Effector memory CD8-positive, alpha-beta T cell (primary cell): ENCODE measurements at regions not wholly inside any gene's neighbourhood (a gene's known extent, or its start where the extent isn't known, plus 50 kb on each side); places are given as distances from the start of the nearest gene placed in this dataset.
"Not testable (repeated sequence)": the region's sequence is repeated elsewhere in the genome, so short reads cannot be mapped to it uniquely, and the experiment has no call there.

Experiments
- ATAC-seq: fragments of 150-1000 bp; cut with Tn5 transposase; replicated peaks from 2 replicates; pipeline ENCODE4 v1.10.0; 2021; ENCODE audit warnings: mild to moderate bottlenecking, moderate library complexity
- DNase-seq, 3 experiments: peaks; one replicate each; pipeline ENCODE4 v3.0.0; 2021
- H3K27ac Mint-ChIP-seq, 2 donors: one replicate each; pipeline ENCODE4 v1.8.0; 2022; ENCODE audit warnings: mild to moderate bottlenecking in 2 of 2, mixed read lengths in 2 of 2, moderate library complexity in 2 of 2
- H3K27me3 Mint-ChIP-seq, 2 donors: one replicate each; pipeline ENCODE4 v1.8.0; 2022; ENCODE audit warnings: mixed read lengths in 2 of 2
- H3K36me3 Mint-ChIP-seq: one replicate; pipeline ENCODE4 v1.8.0; 2022; ENCODE audit warnings: mild to moderate bottlenecking, moderate library complexity, mixed read lengths; ENCODE audit not compliant: insufficient read depth
- H3K4me1 Mint-ChIP-seq, 2 donors: one replicate each; pipeline ENCODE4 v1.8.0; 2022; ENCODE audit warnings: low read depth in 2 of 2, mixed read lengths in 2 of 2
- H3K4me3 Mint-ChIP-seq, 2 donors: one replicate each; pipeline ENCODE4 v1.8.0; 2022; ENCODE audit warnings: mild to moderate bottlenecking in 2 of 2, mixed read lengths in 2 of 2, moderate library complexity in 2 of 2
- H3K9me3 Mint-ChIP-seq, 2 donors: one replicate each; pipeline ENCODE4 v1.8.0; 2022; ENCODE audit warnings: mixed read lengths in 2 of 2

- Mint-ChIP-seq H3K4me1 (no peaks in the 10 kb centered on the region), H3K36me3 (no peaks in the 10 kb centered on the region), H3K27ac (no peak overlapping the region), H3K9me3 (no peaks in the 10 kb centered on the region), H3K4me3 (no peak overlapping the region), H3K27me3 (peaks cover 24 to 49% of the 10 kb centered on the region in 2 donors)
- ATAC-seq (no peak), DNase-seq (no peak)
These were observed 403.6 kb upstream of the MAF start for GRCh38 chr16:80004113-80004512.

GRCh38 chr16:80002261-80002660, 401.7 kb upstream of the MAF start:
- Mint-ChIP-seq H3K36me3 (no peaks in the 10 kb centered on the region), H3K27ac (no peak overlapping the region), H3K27me3 (peaks cover 24 to 49% of the 10 kb centered on the region in 2 donors), H3K9me3 (no peaks in the 10 kb centered on the region), H3K4me1 (no peaks in the 10 kb centered on the region), H3K4me3 (no peak overlapping the region)
- ATAC-seq (no peak), DNase-seq (no peak)

GRCh38 chr16:79998143-79998542, 397.6 kb upstream of the MAF start:
- no peaks in the 10 kb centered on the region for H3K4me1 Mint-ChIP-seq
- no peaks in the 10 kb centered on the region for H3K9me3 Mint-ChIP-seq
- no peak for DNase-seq
- no peak overlapping the region for H3K4me3 Mint-ChIP-seq
- no peak overlapping the region for H3K27ac Mint-ChIP-seq
- no peaks in the 10 kb centered on the region for H3K36me3 Mint-ChIP-seq
- no peak for ATAC-seq
- peaks cover 23 to 34% of the 10 kb centered on the region in 2 donors for H3K27me3 Mint-ChIP-seq

- DNase-seq (no peak), ATAC-seq (no peak)
- Mint-ChIP-seq H3K27ac (no peak overlapping the region), H3K27me3 (peaks cover 25 to 32% of the 10 kb centered on the region in 2 donors), H3K9me3 (no peaks in the 10 kb centered on the region), H3K4me3 (no peak overlapping the region), H3K4me1 (no peaks in the 10 kb centered on the region), H3K36me3 (no peaks in the 10 kb centered on the region)
These were observed 396.7 kb upstream of the MAF start for GRCh38 chr16:79997257-79997656.

GRCh38 chr16:79996321-79996720, 395.8 kb upstream of the MAF start:
- Mint-ChIP-seq H3K27me3 (peaks cover 22 to 32% of the 10 kb centered on the region in 2 donors), H3K4me1 (no peaks in the 10 kb centered on the region), H3K9me3 (no peaks in the 10 kb centered on the region), H3K27ac (no peak overlapping the region), H3K36me3 (no peaks in the 10 kb centered on the region), H3K4me3 (no peak overlapping the region)
- no peak for DNase-seq
- no peak for ATAC-seq

GRCh38 chr16:79995315-79995714, 394.8 kb upstream of the MAF start:
- H3K27me3 Mint-ChIP-seq = peaks cover 16 to 24% of the 10 kb centered on the region in 2 donors
- no peak for DNase-seq
- no peak overlapping the region for H3K4me3 Mint-ChIP-seq
- H3K4me1 Mint-ChIP-seq = no peaks in the 10 kb centered on the region
- no peaks in the 10 kb centered on the region for H3K9me3 Mint-ChIP-seq
- H3K27ac Mint-ChIP-seq = no peak overlapping the region
- no peak for ATAC-seq
- H3K36me3 Mint-ChIP-seq = no peaks in the 10 kb centered on the region

GRCh38 chr16:79994418-79994817, 393.9 kb upstream of the MAF start:
- no peak for DNase-seq
- Mint-ChIP-seq H3K27me3 (peaks cover 14 to 23% of the 10 kb centered on the region in 2 donors), H3K27ac (no peak overlapping the region), H3K36me3 (no peaks in the 10 kb centered on the region), H3K4me3 (no peak overlapping the region), H3K4me1 (no peaks in the 10 kb centered on the region), H3K9me3 (no peaks in the 10 kb centered on the region)
- ATAC-seq = no peak

GRCh38 chr16:79993629-79994209, 393.2 kb upstream of the MAF start:
- Mint-ChIP-seq H3K36me3 (no peaks in the 10 kb centered on the region), H3K4me3 (no peak overlapping the region), H3K27me3 (peaks cover 14 to 23% of the 10 kb centered on the region in 2 donors), H3K4me1 (no peaks in the 10 kb centered on the region), H3K27ac (no peak overlapping the region), H3K9me3 (no peaks in the 10 kb centered on the region)
- no peak for DNase-seq
- ATAC-seq = no peak

- ATAC-seq (no peak), DNase-seq (no peak)
- peaks cover 14 to 23% of the 10 kb centered on the region in 2 donors for H3K27me3 Mint-ChIP-seq
- H3K4me3 Mint-ChIP-seq = no peak overlapping the region
- no peaks in the 10 kb centered on the region for H3K4me1 Mint-ChIP-seq
- H3K27ac Mint-ChIP-seq = no peak overlapping the region
- H3K36me3 Mint-ChIP-seq = no peaks in the 10 kb centered on the region
- no peaks in the 10 kb centered on the region for H3K9me3 Mint-ChIP-seq
These were observed 391.4 kb upstream of the MAF start for GRCh38 chr16:79991969-79992368.

- H3K27me3 Mint-ChIP-seq = peaks cover 6 to 16% of the 10 kb centered on the region in 2 donors
- H3K27ac Mint-ChIP-seq = no peak overlapping the region
- DNase-seq = no peak
- ATAC-seq = no peak
- no peak overlapping the region for H3K4me3 Mint-ChIP-seq
- no peaks in the 10 kb centered on the region for H3K4me1 Mint-ChIP-seq
- H3K36me3 Mint-ChIP-seq = no peaks in the 10 kb centered on the region
- no peaks in the 10 kb centered on the region for H3K9me3 Mint-ChIP-seq
These were observed 388.2 kb upstream of the MAF start for GRCh38 chr16:79988721-79989220.

- Mint-ChIP-seq H3K4me3 (no peak overlapping the region), H3K9me3 (no peaks in the 10 kb centered on the region), H3K27ac (no peak overlapping the region), H3K36me3 (no peaks in the 10 kb centered on the region), H3K27me3 (peaks cover 0 to 9% of the 10 kb centered on the region in 2 donors), H3K4me1 (no peaks in the 10 kb centered on the region)
- ATAC-seq (no peak), DNase-seq (no peak)
These were observed 387.6 kb upstream of the MAF start for GRCh38 chr16:79988089-79988488.

- Mint-ChIP-seq H3K4me1 (no peaks in the 10 kb centered on the region), H3K36me3 (no peaks in the 10 kb centered on the region), H3K27me3 (no peaks in the 10 kb centered on the region), H3K4me3 (no peak overlapping the region), H3K27ac (no peak overlapping the region), H3K9me3 (no peaks in the 10 kb centered on the region)
- DNase-seq (no peak), ATAC-seq (no peak)
These were observed 385.8 kb upstream of the MAF start for GRCh38 chr16:79986352-79986751.

- H3K9me3 Mint-ChIP-seq = no peaks in the 10 kb centered on the region
- H3K36me3 Mint-ChIP-seq = no peaks in the 10 kb centered on the region
- no peak for DNase-seq
- ATAC-seq = no peak
- H3K27ac Mint-ChIP-seq = no peak overlapping the region
- no peaks in the 10 kb centered on the region for H3K4me1 Mint-ChIP-seq
- H3K4me3 Mint-ChIP-seq = no peak overlapping the region
- H3K27me3 Mint-ChIP-seq = no peaks in the 10 kb centered on the region
These were observed 385.1 kb upstream of the MAF start for GRCh38 chr16:79985606-79986005.

GRCh38 chr16:79984149-79984548, 383.6 kb upstream of the MAF start:
- ATAC-seq, DNase-seq, H3K27me3 Mint-ChIP-seq, H3K27ac Mint-ChIP-seq, H3K36me3 Mint-ChIP-seq, H3K9me3 Mint-ChIP-seq, H3K4me3 Mint-ChIP-seq, H3K4me1 Mint-ChIP-seq: not testable (repeated sequence)

- ATAC-seq (no peak), DNase-seq (no peak)
- Mint-ChIP-seq H3K9me3 (no peaks in the 10 kb centered on the region), H3K4me1 (no peaks in the 10 kb centered on the region), H3K4me3 (no peak overlapping the region), H3K36me3 (no peaks in the 10 kb centered on the region), H3K27ac (no peak overlapping the region), H3K27me3 (peaks cover 6 to 14% of the 10 kb centered on the region in 2 donors)
These were observed 382.3 kb upstream of the MAF start for GRCh38 chr16:79982862-79983261.
